IPS-18a (cell line): ENCODE measurements at regions not wholly inside any gene's neighbourhood (a gene's known extent, or its start where the extent isn't known, plus 50 kb on each side); places are given as distances from the start of the nearest gene placed in this dataset.

Source experiments
- H3K27ac ChIP-seq: one replicate; pipeline ENCODE4 v1.5.1; 2013; ENCODE audit warnings: low read length
- H3K27me3 ChIP-seq: one replicate; pipeline ENCODE4 v1.6.1; 2013; ENCODE audit warnings: mild to moderate bottlenecking, low read length; ENCODE audit not compliant: control insufficient read depth, insufficient read depth
- H3K36me3 ChIP-seq: one replicate; pipeline ENCODE4 v1.6.1; 2013; ENCODE audit warnings: low read depth, low read length; ENCODE audit not compliant: control insufficient read depth
- H3K4me1 ChIP-seq: one replicate; pipeline ENCODE4 v1.6.1; 2013; ENCODE audit warnings: low read depth, low read length; ENCODE audit not compliant: control insufficient read depth
- H3K4me3 ChIP-seq: one replicate; pipeline ENCODE4 v1.5.1; 2013; ENCODE audit warnings: low read length
- H3K9ac ChIP-seq: one replicate; pipeline ENCODE4 v1.6.1; 2013; ENCODE audit warnings: mild to moderate bottlenecking, low read length, moderate library complexity
- H3K9me3 ChIP-seq: one replicate; pipeline ENCODE4 v1.6.1; 2013; ENCODE audit warnings: low read depth, low read length; ENCODE audit not compliant: control insufficient read depth

GRCh38 chr18:34352385-34353163 is 127.9 kb upstream of the NOL4 start:
- Histone ChIP-seq H3K4me1 (no peaks in the 10 kb centered on the region), H3K4me3 (no peak overlapping the region), H3K27ac (no peak overlapping the region), H3K36me3 (no peaks in the 10 kb centered on the region), H3K9me3 (no peaks in the 10 kb centered on the region), H3K9ac (no peak overlapping the region), H3K27me3 (no peaks in the 10 kb centered on the region)

GRCh38 chr18:34354351-34354750 is 129.6 kb upstream of the NOL4 start:
- H3K4me1 ChIP-seq, result no peaks in the 10 kb centered on the region
- no peak overlapping the region for H3K27ac ChIP-seq
- no peak overlapping the region for H3K9ac ChIP-seq
- H3K27me3 ChIP-seq, result no peaks in the 10 kb centered on the region
- no peaks in the 10 kb centered on the region for H3K36me3 ChIP-seq
- H3K9me3 ChIP-seq, result no peaks in the 10 kb centered on the region
- no peak overlapping the region for H3K4me3 ChIP-seq

DNA sequence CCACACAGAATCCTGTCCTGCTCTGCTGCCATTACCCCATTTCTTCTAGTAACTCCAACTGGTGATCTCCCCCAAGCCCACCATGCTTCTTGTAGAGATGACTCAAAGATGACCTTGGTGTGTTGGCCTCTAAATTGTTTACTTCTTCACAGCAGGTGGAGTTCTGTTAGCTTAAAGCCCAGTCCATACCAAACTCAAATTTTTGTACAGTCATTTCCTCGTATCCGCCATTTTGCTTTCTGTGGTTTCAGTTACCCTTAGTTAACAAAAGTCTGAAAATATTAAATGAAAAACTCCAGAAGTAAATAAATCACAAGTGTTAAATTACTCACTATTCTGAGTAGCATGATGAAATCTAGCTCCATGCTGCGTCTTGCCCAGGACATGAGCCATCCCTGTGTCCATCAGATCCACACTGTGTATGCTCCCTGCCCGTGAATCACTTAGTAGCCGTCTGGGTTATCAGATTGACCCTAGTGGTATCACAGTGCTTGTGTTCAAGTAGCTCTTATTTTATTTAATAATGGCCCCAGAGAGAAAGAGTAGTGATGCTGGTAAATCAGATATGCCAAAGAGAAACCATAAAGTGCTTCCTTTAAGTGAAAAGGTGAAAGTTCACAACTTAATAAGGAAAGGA is 133.3 kb upstream of the NOL4 start:
- no peak overlapping the region for H3K9ac ChIP-seq
- H3K27me3 ChIP-seq, result no peaks in the 10 kb centered on the region
- no peaks in the 10 kb centered on the region for H3K9me3 ChIP-seq
- no peak overlapping the region for H3K27ac ChIP-seq
- no peaks in the 10 kb centered on the region for H3K4me1 ChIP-seq
- H3K4me3 ChIP-seq, result no peak overlapping the region
- no peaks in the 10 kb centered on the region for H3K36me3 ChIP-seq

GRCh38 chr18:34358923-34359322 is 134.2 kb upstream of the NOL4 start:
- H3K4me3 ChIP-seq, result no peak overlapping the region
- H3K27ac ChIP-seq, result no peak overlapping the region
- no peaks in the 10 kb centered on the region for H3K4me1 ChIP-seq
- H3K36me3 ChIP-seq, result no peaks in the 10 kb centered on the region
- no peak overlapping the region for H3K9ac ChIP-seq
- no peaks in the 10 kb centered on the region for H3K9me3 ChIP-seq
- no peaks in the 10 kb centered on the region for H3K27me3 ChIP-seq

GRCh38 chr18:34364699-34365098 is 140.0 kb upstream of the NOL4 start:
- Histone ChIP-seq H3K9me3 (no peaks in the 10 kb centered on the region), H3K27ac (no peak overlapping the region)

GRCh38 chr18:34370704-34371395 is 146.1 kb upstream of the NOL4 start:
- Histone ChIP-seq H3K9ac (no peak overlapping the region), H3K27ac (no peak overlapping the region), H3K9me3 (no peaks in the 10 kb centered on the region), H3K4me1 (no peaks in the 10 kb centered on the region), H3K36me3 (no peaks in the 10 kb centered on the region), H3K4me3 (no peak overlapping the region), H3K27me3 (no peaks in the 10 kb centered on the region)

More at GRCh38 chr18:34364699-34365098, 140.0 kb upstream of the NOL4 start:
- Histone ChIP-seq H3K9ac (no peak overlapping the region), H3K36me3 (no peaks in the 10 kb centered on the region), H3K27me3 (no peaks in the 10 kb centered on the region), H3K4me3 (no peak overlapping the region), H3K4me1 (no peaks in the 10 kb centered on the region)

DNA sequence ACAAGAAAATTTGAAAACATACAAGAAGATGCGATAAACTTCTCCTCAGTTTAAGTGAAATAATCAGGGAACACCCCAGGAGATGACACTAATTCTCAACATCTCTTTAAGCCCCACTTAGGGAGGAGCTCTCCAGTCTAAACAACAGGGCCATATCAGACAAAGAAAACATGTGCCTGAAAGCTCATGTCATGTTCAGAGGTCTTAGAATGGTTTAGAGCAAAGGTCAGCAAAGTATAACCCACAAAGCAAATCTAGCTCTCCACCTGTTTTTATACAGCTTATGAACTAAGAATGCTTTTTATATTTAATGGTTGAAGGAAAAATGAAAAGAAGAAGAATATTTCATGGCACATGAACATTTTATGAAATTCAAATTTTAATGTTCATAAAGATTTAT is 155.6 kb upstream of the NOL4 start:
- H3K4me1 ChIP-seq, result no peaks in the 10 kb centered on the region
- no peak overlapping the region for H3K9ac ChIP-seq
- H3K27me3 ChIP-seq, result no peaks in the 10 kb centered on the region
- no peak overlapping the region for H3K4me3 ChIP-seq
- no peak overlapping the region for H3K27ac ChIP-seq
- no peaks in the 10 kb centered on the region for H3K36me3 ChIP-seq
- no peaks in the 10 kb centered on the region for H3K9me3 ChIP-seq

DNA sequence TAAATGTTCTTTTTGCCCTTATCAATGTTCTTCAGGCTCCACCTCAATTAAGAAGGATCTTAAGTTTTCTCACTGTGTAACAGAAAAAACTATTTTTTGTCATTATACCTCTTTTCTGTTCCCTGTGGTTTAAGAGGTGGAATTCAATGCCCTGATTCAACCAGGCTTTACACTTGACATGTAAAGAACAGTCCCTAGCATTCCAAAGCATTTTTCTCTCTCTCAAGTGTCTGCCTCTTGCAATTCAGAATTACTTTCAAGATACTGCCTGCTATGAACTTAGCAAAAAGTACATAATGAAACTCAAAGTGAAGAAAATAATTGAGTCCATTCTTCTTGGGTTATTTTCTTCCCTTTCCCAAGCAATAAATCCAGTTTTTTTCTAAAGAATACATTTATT is 160.6 kb upstream of the NOL4 start:
- H3K9ac ChIP-seq, result no peak overlapping the region
- no peaks in the 10 kb centered on the region for H3K4me1 ChIP-seq
- H3K27ac ChIP-seq, result no peak overlapping the region
- H3K27me3 ChIP-seq, result no peaks in the 10 kb centered on the region
- H3K4me3 ChIP-seq, result no peak overlapping the region
- peaks cover 7% of the 10 kb centered on the region for H3K9me3 ChIP-seq
- H3K36me3 ChIP-seq, result no peaks in the 10 kb centered on the region

GRCh38 chr18:34386803-34387202 is 162.1 kb upstream of the NOL4 start:
- H3K9me3 ChIP-seq, result peaks cover 7% of the 10 kb centered on the region
- no peaks in the 10 kb centered on the region for H3K27me3 ChIP-seq
- H3K36me3 ChIP-seq, result no peaks in the 10 kb centered on the region
- H3K27ac ChIP-seq, result no peak overlapping the region
- no peak overlapping the region for H3K4me3 ChIP-seq
- H3K9ac ChIP-seq, result no peak overlapping the region
- H3K4me1 ChIP-seq, result no peaks in the 10 kb centered on the region

GRCh38 chr18:34397286-34397896 is 172.7 kb upstream of the NOL4 start:
- no peaks in the 10 kb centered on the region for H3K4me1 ChIP-seq
- H3K36me3 ChIP-seq, result no peaks in the 10 kb centered on the region
- H3K9ac ChIP-seq, result no peak overlapping the region
- H3K4me3 ChIP-seq, result no peak overlapping the region
- no peaks in the 10 kb centered on the region for H3K9me3 ChIP-seq
- H3K27ac ChIP-seq, result no peak overlapping the region
- no peaks in the 10 kb centered on the region for H3K27me3 ChIP-seq

GRCh38 chr18:34399892-34400291 is 175.2 kb upstream of the NOL4 start:
- Histone ChIP-seq H3K9me3 (no peaks in the 10 kb centered on the region), H3K4me3 (no peak overlapping the region), H3K9ac (no peak overlapping the region), H3K4me1 (no peaks in the 10 kb centered on the region), H3K27ac (no peak overlapping the region), H3K36me3 (no peaks in the 10 kb centered on the region), H3K27me3 (no peaks in the 10 kb centered on the region)
